GM18907 (cell line): ENCODE measurements at regions not wholly inside any gene's neighbourhood (a gene's known extent, or its start where the extent isn't known, plus 50 kb on each side); places are given as distances from the start of the nearest gene placed in this dataset.

Experiments used
- ATAC-seq: cut with Tn5 transposase; IDR thresholded peaks from one replicate; pipeline ENCODE4 v1.9.1; 2021; ENCODE audit warnings: mild to moderate bottlenecking, moderate library complexity; ENCODE audit not compliant: unreplicated experiment

DNA sequence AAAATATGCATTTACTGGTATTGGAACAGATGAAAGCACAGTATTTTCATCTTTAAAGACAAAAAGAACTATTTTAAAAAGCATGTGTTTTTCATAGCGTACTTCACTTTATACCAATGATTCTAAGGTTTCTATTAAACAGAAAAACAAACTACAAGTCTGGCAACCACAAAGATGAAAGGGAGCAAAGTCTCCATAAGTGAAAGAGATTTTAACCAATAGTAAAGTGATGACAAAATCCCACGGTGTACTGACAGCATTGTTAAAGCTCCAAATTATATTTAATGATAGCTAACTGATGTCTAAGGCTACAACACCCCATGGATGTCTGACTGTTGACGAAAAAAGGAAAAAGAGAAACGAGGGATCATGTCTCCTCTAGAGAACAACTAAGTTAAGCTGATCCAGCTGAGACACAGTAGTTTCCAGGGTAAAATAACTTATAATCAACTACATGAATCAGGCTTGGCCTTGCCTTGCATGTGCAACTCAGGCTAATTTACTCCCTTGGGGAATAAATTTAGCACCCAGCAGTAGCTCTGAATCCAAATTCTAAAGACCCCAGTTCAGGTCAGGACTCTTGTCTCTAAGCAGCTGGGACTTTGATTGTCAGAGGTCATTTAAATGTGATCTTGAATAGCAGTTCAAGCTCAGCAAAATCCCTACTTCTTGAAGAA, 56.0 kb upstream of the TAB2 start:
- ATAC-seq = no peak

DNA sequence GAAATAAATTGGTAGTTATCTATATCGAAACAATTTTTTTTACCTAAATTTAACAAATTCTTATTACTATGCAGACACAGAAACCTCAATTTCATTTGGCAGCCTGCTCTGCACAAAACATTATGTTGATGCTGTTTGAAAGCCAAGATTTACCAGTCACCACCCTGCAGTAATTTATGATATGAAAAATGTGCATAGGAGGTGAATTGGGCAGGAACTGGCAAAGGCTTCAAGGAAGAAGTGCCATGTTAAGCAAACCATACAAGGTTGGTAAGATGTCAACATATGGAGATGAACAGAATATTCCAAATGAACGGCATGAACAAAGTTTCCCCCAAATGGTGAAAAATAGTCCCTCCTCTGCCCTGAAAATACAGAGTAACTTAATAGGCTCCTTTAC, 54.2 kb upstream of the TAB2 start:
- no peak for ATAC-seq

DNA sequence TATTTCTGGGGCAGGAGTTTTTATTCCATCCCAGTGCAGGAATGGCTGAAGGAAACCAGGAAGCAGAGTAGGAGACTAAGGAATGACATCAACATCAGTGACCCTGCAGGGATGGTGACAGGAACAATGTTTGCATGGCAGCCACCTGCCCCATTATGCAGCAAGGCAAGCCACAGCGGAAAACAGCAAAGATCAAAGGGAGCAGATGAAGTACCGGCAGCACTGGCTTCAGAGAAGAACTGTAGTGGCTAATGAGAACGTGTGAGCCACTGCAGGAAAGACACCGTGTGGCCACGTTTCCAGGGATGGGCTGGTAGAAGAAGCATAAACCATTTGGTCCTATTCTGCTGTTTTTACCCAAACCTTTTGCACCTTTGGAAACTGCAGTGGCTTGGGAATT, 52.9 kb upstream of the TAB2 start:
- ATAC-seq = no peak

DNA sequence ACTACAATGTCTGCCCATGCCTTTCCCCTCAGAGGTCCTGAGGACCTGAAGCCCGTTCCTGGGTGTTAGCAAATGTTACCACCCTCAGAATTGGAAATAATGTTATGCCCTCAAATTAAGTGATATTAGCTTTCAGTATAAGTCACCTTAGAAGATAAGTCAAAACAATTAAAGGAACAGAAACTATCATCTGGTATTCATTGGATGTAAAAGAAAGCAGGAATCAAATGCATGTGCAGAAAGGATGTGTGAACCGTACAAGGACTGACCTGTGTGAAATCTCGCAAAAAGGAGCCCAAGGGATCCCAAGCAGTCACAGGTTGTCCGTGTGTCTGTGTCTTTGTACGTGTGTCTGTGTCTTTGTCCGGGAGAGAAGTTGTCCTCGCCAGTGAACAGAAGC, 51.6 kb upstream of the TAB2 start:
- no peak for ATAC-seq

DNA sequence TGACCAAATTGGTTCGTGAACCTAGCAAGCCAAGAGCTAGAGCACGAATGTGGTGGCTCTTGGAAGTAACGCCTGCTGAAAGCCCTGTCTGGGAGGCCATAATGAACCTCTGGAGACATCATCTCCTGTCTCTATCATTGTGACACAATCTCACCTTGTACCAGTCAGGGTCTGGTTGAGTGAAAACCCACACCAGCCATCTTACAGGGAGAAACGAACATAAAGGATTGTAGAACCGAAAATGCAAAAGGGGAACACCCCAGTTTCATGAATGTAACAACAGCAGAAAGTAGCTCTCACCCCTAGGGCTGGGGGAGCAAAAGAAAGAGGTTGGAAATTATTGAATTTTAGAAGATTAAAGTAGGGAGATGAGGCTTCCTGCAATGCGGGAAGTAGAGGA, 50.9 kb upstream of the TAB2 start:
- peak; percentile 69 for ATAC-seq

DNA sequence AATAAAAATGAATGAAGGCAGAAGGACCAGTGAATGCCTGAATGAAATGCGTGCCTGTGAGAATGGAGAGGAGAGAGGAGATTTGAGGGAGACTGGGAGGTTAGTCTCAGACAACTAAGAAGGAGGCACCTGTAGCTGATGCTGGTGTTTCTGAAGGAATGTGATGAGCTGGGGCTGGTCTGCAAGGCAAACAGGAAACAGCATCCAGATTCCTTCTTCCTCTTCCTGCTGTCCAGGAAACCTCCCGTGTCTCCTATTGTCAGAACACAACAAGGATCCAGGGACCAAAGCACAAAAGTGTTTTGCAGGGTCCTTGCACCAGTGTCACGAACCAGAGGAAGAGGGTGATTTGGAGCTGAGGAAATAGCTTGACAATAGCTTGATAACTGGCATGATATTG, 50.4 kb upstream of the TAB2 start:
- ATAC-seq = peak; percentile 7

DNA sequence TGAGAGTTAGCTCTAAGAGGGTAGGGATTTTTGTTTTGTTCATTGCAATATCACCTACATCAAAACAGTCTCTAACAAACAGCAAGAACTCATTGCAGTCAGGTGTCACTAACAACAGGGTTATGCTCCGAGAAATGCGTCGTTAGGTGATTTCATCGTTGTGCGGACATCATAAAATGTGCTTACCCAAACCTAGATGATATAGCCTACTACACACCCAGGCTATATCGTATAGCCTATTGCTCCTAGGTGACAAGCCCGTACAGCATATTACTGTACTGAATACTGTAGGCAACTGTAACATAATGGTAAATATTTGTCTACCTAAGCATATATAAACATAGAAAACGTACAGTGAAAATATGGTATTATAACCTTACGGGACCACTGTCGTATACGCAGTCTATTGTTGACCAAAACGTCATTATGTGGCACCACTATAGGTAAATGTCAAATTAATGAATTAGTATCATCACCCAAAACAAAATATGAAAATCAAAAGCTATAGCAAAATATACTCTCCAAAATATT, 49.9 kb upstream of the TAB2 start:
- no peak for ATAC-seq
